T-cell (primary cell): ENCODE measurements at regions not wholly inside any gene's neighbourhood (a gene's known extent, or its start where the extent isn't known, plus 50 kb on each side); places are given as distances from the start of the nearest gene placed in this dataset.
"Not testable (repeated sequence)": the region's sequence is repeated elsewhere in the genome, so short reads cannot be mapped to it uniquely, and the experiment has no call there.

Source experiments
- ATAC-seq, 4 experiments: fragments of 200-7000 bp in 3 of 4; fragments of 150-1000 bp in 1 of 4; cut with Tn5 transposase; replicated peaks in 1 of 4; 1 replicate in 3 of 4; 2 replicates in 1 of 4; pipeline ENCODE4 v1.10.0; 2021; ENCODE audit warnings: moderate library complexity in 3 of 4, mild to moderate bottlenecking in 2 of 4, moderate number of reproducible peaks in 1 of 4
- CTCF ChIA-PET, 2 donors: fragments of 300-600 bp; sonication (Branson Sonifier 250); formaldehyde crosslinking; loops; one replicate each; lab custom pipeline; 2022; ENCODE audit warnings: antibody characterized with exemption in 2 of 2; lab: Charles Lee
- POLR2A ChIA-PET, 2 donors: fragments of 300-600 bp; sonication (Branson Sonifier 250); formaldehyde crosslinking; loops; one replicate each; lab custom pipeline; 2022; ENCODE audit warnings: antibody characterized with exemption in 2 of 2; lab: Charles Lee
- DNase-seq, 35 experiments: peaks; one replicate each; pipeline versions ENCODE4 v3.0.0 to v3.0.0-alpha.2; 2013 to 2023
- H3K27ac ChIP-seq: one replicate; pipeline ENCODE4 v1.5.1; 2013; ENCODE audit warnings: low read length
- H3K27me3 ChIP-seq, 2 experiments: replicated peaks in 1 of 2; 1 replicate in 1 of 2; 2 replicates in 1 of 2; pipeline versions ENCODE4 v1.6.1 to v1.7.0; 2013; ENCODE audit warnings: low read length in 1 of 2, mixed read lengths in 1 of 2; ENCODE audit not compliant: control insufficient read depth in 2 of 2, insufficient read depth in 2 of 2; ENCODE audit errors: extremely low read depth in 1 of 2
- H3K36me3 ChIP-seq, 2 donors: 1 replicate in 1 of 2; 2 replicates in 1 of 2; pipeline versions ENCODE4 v1.6.1 to v1.7.0; 2013; ENCODE audit warnings: low read length in 1 of 2; ENCODE audit not compliant: control insufficient read depth in 2 of 2, insufficient read depth in 1 of 2; ENCODE audit errors: extremely low read depth in 1 of 2
- H3K4me1 ChIP-seq, 2 experiments: 1 replicate in 1 of 2; 2 replicates in 1 of 2; pipeline versions ENCODE4 v1.6.1 to v1.7.0; 2013; ENCODE audit warnings: low read length in 2 of 2, mixed read lengths in 1 of 2; ENCODE audit not compliant: insufficient read depth in 2 of 2, control insufficient read depth in 1 of 2; ENCODE audit errors: extremely low read depth in 1 of 2
- H3K4me3 ChIP-seq, 2 donors: 1 replicate in 1 of 2; 2 replicates in 1 of 2; pipeline versions ENCODE4 v1.5.1 to v1.7.0; 2013; ENCODE audit warnings: mild to moderate bottlenecking in 2 of 2, low read length in 1 of 2, moderate library complexity in 1 of 2; ENCODE audit not compliant: control insufficient read depth in 1 of 2; ENCODE audit errors: extremely low read depth in 1 of 2
- H3K9me3 ChIP-seq: 2 replicates; pipeline ENCODE4 v1.7.0; 2013
- H3K27ac Mint-ChIP-seq, 2 donors: one replicate each; pipeline ENCODE4 v1.8.0; 2020 to 2021; ENCODE audit warnings: mild to moderate bottlenecking in 2 of 2, mixed read lengths in 2 of 2
- H3K27me3 Mint-ChIP-seq, 2 donors: one replicate each; pipeline ENCODE4 v1.8.0; 2021 to 2022; ENCODE audit warnings: mixed read lengths in 2 of 2
- H3K36me3 Mint-ChIP-seq: one replicate; pipeline ENCODE4 v1.8.0; 2021; ENCODE audit warnings: mixed read lengths
- H3K4me1 Mint-ChIP-seq, 3 donors: one replicate each; pipeline ENCODE4 v1.8.0; 2020 to 2022; ENCODE audit warnings: mixed read lengths in 3 of 3, mild to moderate bottlenecking in 1 of 3
- H3K4me3 Mint-ChIP-seq, 3 donors: one replicate each; pipeline ENCODE4 v1.8.0; 2020 to 2022; ENCODE audit warnings: mild to moderate bottlenecking in 3 of 3, mixed read lengths in 3 of 3, moderate library complexity in 3 of 3
- H3K9me3 Mint-ChIP-seq, 3 donors: one replicate each; pipeline ENCODE4 v1.8.0; 2020 to 2022; ENCODE audit warnings: mixed read lengths in 3 of 3
- WGBS: methylation state at CpG from one replicate; pipeline ENCODE4 v1.1.5; 2013; ENCODE audit warnings: missing lambda C conversion rate; ENCODE audit not compliant: insufficient coverage; 5-methylcytosine and 5-hydroxymethylcytosine counted together

GRCh38 chr2:8249769-8250168 is 432.1 kb upstream of the ID2 start:
- no CpG with 5 or more reads among the region's 2 CpGs for WGBS
- peaks cover 9 to 13% (median 13%) of the 10 kb centered on the region in 3 donors for H3K4me1 Mint-ChIP-seq
- Histone ChIP-seq H3K27me3 (no peaks in the 10 kb centered on the region), H3K27ac (no peak overlapping the region), H3K36me3 (no peaks in the 10 kb centered on the region), H3K9me3 (no peaks in the 10 kb centered on the region), H3K4me1 (peaks cover 0 to 3% of the 10 kb centered on the region in 2 experiments), H3K4me3 (no peak overlapping the region)
- peaks cover 5% of the 10 kb centered on the region for H3K36me3 Mint-ChIP-seq
- no peak overlapping the region for H3K4me3 Mint-ChIP-seq
- H3K9me3 Mint-ChIP-seq: peaks cover 8 to 28% (median 11%) of the 10 kb centered on the region in 3 donors
- H3K27ac Mint-ChIP-seq: no peak overlapping the region
- ChIA-PET CTCF (no interaction called here), POLR2A (no interaction called here)
- DNase-seq (no peak), ATAC-seq (no peak)
- H3K27me3 Mint-ChIP-seq: no peaks in the 10 kb centered on the region

GRCh38 chr2:8250290-8250689 is 431.6 kb upstream of the ID2 start:
- 100% methylated on average over 1 of the region's 2 CpGs for WGBS
- ATAC-seq, H3K4me1 ChIP-seq, H3K9me3 ChIP-seq, H3K36me3 Mint-ChIP-seq, H3K27me3 ChIP-seq, H3K27ac Mint-ChIP-seq, H3K27me3 Mint-ChIP-seq, H3K4me3 Mint-ChIP-seq, CTCF ChIA-PET, H3K36me3 ChIP-seq, POLR2A ChIA-PET, DNase-seq, H3K4me3 ChIP-seq, H3K27ac ChIP-seq: not testable (repeated sequence)
- peaks cover 9 to 14% (median 13%) of the 10 kb centered on the region in 3 donors for H3K4me1 Mint-ChIP-seq
- H3K9me3 Mint-ChIP-seq: peaks cover 3 to 24% (median 11%) of the 10 kb centered on the region in 3 donors

GRCh38 chr2:8251291-8251690 is 430.6 kb upstream of the ID2 start:
- no peaks in the 10 kb centered on the region for H3K36me3 ChIP-seq
- peaks cover 0 to 14% (median 7%) of the 10 kb centered on the region in 3 donors for H3K9me3 Mint-ChIP-seq
- H3K27ac Mint-ChIP-seq: no peak overlapping the region
- DNase-seq (no peak), ATAC-seq (no peak)
- no peak overlapping the region for H3K4me3 Mint-ChIP-seq
- peaks cover 0 to 3% of the 10 kb centered on the region in 2 experiments for H3K4me1 ChIP-seq
- H3K36me3 Mint-ChIP-seq: peaks cover 3% of the 10 kb centered on the region
- no peak overlapping the region for H3K27ac ChIP-seq
- H3K4me1 Mint-ChIP-seq: peaks cover 9 to 14% (median 13%) of the 10 kb centered on the region in 3 donors
- H3K27me3 ChIP-seq: no peaks in the 10 kb centered on the region
- H3K4me3 ChIP-seq: no peak overlapping the region
- no peaks in the 10 kb centered on the region for H3K9me3 ChIP-seq
- 35% methylated on average over 3 of the region's 6 CpGs for WGBS
- ChIA-PET POLR2A (interaction anchor here in 1 of 2 donors (0.6 kb wide), 1 partner anchor 101 kb away, joined by 10 read pairs; no protein-coding TSS in a partner anchor), CTCF (no interaction called here)
- no peaks in the 10 kb centered on the region for H3K27me3 Mint-ChIP-seq

DNA sequence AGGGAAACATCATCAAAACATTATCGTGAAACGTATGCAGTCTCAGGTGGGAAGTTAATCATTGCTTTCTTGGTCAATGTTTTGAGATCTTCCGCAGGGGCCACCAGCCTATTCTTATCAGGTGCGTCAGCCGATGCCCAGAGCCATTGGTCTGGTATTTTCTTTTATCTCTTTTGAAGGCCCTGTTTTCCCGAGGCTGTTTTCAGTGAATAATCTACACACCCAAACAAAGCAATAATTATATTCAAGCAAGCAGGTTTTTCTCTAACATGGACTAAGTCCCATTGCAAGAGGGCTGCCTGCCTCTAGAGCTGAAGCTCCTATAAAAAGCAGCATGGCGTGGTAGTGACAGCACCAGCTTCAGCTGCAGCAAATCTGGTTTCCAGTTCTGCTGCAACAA is 430.0 kb upstream of the ID2 start:
- Mint-ChIP-seq H3K4me1 (peaks cover 9 to 14% (median 13%) of the 10 kb centered on the region in 3 donors), H3K9me3 (peaks cover 0 to 9% (median 3%) of the 10 kb centered on the region in 3 donors), H3K36me3 (no peaks in the 10 kb centered on the region), H3K27ac (no peak overlapping the region), H3K27me3 (no peaks in the 10 kb centered on the region), H3K4me3 (no peak overlapping the region)
- Histone ChIP-seq H3K27me3 (no peaks in the 10 kb centered on the region), H3K4me3 (no peak overlapping the region), H3K27ac (no peak overlapping the region), H3K4me1 (peaks cover 0 to 3% of the 10 kb centered on the region in 2 experiments), H3K9me3 (no peaks in the 10 kb centered on the region), H3K36me3 (no peaks in the 10 kb centered on the region)
- WGBS: 100% methylated on average over 4 of the region's 7 CpGs
- ChIA-PET POLR2A (no interaction called here), CTCF (interaction anchor here in 1 of 2 donors (0.5 kb wide), 1 partner anchor 1043 kb away, joined by 3 read pairs; no protein-coding TSS in a partner anchor)
- no peak for ATAC-seq
- no peak for DNase-seq

DNA sequence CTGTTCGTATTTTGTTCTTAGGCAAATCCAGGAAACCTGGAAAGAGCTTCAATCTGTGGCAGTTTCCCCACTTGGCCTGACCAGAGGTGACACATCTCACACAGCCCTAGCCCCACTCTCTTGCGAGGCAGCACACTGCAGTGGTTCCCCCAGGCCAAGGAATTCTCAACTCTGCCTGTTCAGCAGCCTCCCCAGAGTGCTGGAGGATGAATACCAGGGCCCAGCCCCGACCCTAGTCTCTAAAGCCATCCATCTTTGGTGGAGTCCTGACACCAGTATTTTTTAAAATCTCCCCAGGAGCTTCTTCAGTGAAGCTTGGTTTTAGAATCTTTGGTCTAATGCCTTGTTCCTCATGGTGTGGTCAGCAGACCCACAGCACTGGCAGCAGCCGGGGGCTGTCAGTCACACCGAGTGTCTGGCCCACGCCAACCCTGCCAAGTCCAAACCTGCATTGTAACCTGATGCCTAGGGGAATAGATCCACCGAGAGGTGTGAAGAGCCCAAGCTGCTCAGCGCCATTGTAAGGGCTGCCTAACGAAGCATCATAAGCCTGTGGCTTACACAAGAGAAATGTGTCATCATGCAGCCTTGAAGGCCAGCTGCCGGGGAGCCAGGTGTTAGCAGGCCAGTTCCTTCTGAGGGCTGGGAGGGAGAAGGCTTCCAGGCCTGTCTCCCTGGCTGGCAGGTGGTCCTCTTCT is 428.7 kb upstream of the ID2 start:
- Histone ChIP-seq H3K27me3 (no peaks in the 10 kb centered on the region), H3K4me1 (peaks cover 0 to 3% of the 10 kb centered on the region in 2 experiments), H3K4me3 (no peak overlapping the region), H3K9me3 (no peaks in the 10 kb centered on the region), H3K36me3 (no peaks in the 10 kb centered on the region), H3K27ac (no peak overlapping the region)
- H3K4me3 Mint-ChIP-seq: no peak overlapping the region
- no peaks in the 10 kb centered on the region for H3K36me3 Mint-ChIP-seq
- DNase-seq: no peak
- no peak for ATAC-seq
- peaks cover 9 to 14% (median 13%) of the 10 kb centered on the region in 3 donors for H3K4me1 Mint-ChIP-seq
- H3K9me3 Mint-ChIP-seq: peaks cover 0 to 7% (median 3%) of the 10 kb centered on the region in 3 donors
- H3K27me3 Mint-ChIP-seq: no peaks in the 10 kb centered on the region
- no peak overlapping the region for H3K27ac Mint-ChIP-seq
- ChIA-PET CTCF (interaction anchor here in 1 of 2 donors (0.6 kb wide), 1 partner anchor 37 kb away, joined by 3 read pairs; no protein-coding TSS in a partner anchor), POLR2A (no interaction called here)
- WGBS: 79% methylated on average over 7 of the region's 10 CpGs

DNA sequence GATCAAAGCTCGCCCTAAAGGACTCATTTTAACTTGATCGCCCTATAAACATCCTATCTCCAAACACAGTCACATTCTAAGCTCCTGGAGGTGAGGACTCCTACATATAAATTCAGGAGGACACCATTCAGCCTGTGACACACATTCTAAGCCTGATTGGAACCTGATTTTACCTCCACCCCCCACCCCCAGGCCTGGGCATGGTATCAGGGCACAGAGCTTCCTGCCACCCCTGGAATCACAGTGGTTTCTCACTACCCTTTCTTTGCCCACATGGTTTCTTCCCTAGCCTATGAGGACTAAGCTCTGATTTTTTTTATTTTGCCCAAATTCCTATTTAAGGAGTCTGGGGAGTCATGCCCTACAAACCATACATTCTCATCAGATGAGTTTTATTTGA is 428.1 kb upstream of the ID2 start:
- ChIA-PET POLR2A (no interaction called here), CTCF (interaction anchor here in 1 of 2 donors (0.6 kb wide), 1 partner anchor 37 kb away, joined by 3 read pairs; no protein-coding TSS in a partner anchor)
- ATAC-seq (no peak), DNase-seq (no peak)
- Mint-ChIP-seq H3K4me3 (no peak overlapping the region), H3K36me3 (no peaks in the 10 kb centered on the region), H3K9me3 (peaks cover 0 to 7% (median 3%) of the 10 kb centered on the region in 3 donors), H3K27me3 (no peaks in the 10 kb centered on the region), H3K27ac (no peak overlapping the region), H3K4me1 (peaks cover 9 to 14% (median 13%) of the 10 kb centered on the region in 3 donors)
- Histone ChIP-seq H3K9me3 (no peaks in the 10 kb centered on the region), H3K4me1 (peaks cover 0 to 3% of the 10 kb centered on the region in 2 experiments), H3K4me3 (no peak overlapping the region), H3K27ac (no peak overlapping the region), H3K27me3 (no peaks in the 10 kb centered on the region), H3K36me3 (no peaks in the 10 kb centered on the region)
- WGBS: 100% methylated on average over 2 of the region's 2 CpGs
